GM21723 (cell line): ENCODE measurements at regions not wholly inside any gene's neighbourhood (a gene's known extent, or its start where the extent isn't known, plus 50 kb on each side); places are given as distances from the start of the nearest gene placed in this dataset.

ENCODE experiments used
- ATAC-seq: cut with Tn5 transposase; IDR thresholded peaks from one replicate; pipeline ENCODE4 v1.9.1; 2021; ENCODE audit warnings: mild to moderate bottlenecking, moderate library complexity; ENCODE audit not compliant: unreplicated experiment

DNA sequence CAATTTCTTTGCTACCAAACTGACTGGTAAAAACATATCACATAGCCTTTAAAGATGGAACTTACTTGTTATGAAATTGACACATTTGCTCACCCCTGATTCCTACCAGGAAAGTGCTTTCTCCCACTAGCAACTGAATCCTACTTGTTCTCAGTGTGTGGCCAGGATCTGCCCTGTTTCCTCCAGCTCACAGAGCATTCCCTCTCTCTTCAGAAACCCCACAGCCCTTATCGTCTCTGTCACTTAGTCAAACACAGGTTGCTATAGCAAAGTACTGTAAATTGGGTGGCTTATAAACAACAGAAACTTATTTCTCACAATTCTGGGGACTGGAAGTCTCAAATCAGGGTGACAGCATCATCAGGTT is 265.2 kb upstream of the BOD1L1 start:
- no peak for ATAC-seq

DNA sequence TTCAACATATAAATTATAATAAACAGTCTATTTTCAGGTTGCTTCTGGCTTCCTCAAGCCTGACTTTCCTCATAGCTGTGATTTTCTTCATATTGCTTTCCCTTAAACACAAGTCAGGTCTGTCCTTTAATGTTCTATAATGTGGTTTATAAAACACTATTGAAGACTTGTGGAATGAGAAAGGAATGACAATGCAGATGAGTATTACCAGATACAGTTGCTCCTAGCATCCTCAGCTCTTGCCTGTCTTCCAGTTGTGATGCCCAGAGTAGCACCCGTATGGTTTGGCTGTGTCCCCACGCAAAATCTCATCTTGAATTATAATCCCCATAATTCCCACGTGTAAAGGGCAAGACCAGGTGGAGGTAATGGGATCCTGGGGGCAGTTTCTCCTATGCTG is 265.7 kb upstream of the BOD1L1 start:
- ATAC-seq = no peak

DNA sequence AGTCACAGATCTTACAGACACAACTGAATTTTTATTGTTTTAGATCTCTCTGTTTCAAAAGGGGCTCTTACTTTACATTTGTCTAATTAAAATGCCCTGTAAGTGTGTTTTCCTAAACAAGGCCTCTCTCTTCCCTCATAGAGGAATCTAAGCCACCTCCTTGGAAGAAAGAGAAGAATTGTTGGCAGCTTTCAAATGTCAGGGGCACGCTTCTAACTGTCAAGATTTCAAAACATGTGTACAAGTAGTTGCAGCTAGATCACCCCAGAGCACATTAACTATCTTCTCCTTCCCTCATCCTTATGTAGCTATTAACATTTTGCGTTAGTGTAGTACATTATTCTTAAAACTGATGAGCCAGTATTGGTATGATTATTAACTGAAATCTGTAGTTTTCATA is 266.5 kb upstream of the BOD1L1 start:
- ATAC-seq = no peak

DNA sequence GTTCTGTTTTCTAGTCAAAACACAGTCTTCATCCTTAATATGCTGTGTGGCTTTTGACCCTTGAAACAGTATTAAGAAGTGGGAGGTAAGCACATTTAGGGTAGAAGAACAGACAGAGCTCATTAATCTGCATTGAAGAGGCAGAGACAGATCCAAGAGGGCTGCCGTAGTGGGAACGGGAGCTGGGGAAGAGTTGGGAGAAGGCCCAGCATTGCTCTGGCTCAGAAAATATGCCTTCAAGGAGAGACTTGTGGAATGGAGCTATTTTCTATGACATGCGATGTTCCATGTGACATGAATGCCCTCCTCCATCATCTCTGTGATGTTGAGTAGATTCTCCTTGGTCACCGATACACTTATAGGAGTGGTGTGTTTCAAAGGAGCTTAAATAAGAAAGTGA is 273.3 kb upstream of the BOD1L1 start:
- ATAC-seq = no peak

DNA sequence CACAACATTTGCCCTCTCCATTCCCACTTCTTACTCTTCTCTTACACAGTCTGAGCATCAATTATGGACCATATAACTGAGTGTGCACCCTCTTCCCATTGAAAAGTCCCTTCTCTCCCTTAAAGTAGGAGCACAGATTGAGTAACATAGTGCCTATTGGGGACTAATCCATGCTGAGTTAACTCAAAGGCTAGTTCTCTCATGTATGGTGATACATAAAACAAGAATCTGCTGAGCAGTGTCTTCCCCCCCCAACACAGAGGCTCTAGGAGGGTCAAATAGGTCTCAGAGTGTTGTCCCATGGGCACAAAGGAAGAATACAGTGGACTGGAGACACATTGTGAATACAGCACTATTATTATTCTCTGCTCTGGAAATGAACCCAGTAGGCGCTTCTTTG is 274.6 kb upstream of the BOD1L1 start:
- ATAC-seq = no peak

DNA sequence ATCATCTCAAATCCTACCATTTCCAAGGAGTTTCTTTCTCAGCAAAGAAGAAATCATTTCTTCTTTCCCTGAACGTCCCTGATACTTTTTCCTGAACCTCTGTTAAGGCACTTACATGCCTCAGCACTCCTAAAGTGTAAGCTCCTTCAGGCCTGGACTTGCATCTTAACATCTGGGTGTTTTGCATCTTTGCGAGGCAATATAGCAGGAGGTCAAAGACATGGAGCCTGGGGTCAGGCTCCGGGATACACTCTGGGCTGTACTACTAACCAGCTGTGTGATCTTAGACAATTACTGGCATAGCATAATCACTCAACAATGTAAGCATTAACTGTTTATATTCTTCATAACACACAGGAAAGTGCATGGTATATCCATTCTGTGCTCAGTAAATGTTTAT is 275.5 kb upstream of the BOD1L1 start:
- no peak for ATAC-seq

DNA sequence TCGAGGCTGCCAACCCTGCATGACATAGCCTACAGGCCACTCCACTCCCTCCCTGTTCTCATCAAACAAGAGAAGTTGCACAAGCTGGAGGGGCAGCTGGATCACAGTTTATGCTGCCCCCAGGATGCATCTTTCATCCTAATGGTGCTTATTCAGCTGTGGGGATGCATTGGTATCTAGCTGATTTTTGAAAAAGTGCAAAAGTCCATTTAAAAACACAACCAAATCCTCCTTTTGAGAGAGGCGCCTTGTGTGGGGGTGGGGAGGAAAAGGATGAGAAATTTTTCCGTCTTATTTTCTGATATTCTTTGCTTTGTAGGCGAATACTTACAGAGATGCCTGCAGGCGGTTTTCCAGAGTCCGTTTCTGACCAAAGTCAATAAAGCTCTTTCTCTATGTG is 276.4 kb upstream of the BOD1L1 start:
- no peak for ATAC-seq

GRCh38 chr4:13905543-13905942 is 278.0 kb upstream of the BOD1L1 start:
- no peak for ATAC-seq

DNA sequence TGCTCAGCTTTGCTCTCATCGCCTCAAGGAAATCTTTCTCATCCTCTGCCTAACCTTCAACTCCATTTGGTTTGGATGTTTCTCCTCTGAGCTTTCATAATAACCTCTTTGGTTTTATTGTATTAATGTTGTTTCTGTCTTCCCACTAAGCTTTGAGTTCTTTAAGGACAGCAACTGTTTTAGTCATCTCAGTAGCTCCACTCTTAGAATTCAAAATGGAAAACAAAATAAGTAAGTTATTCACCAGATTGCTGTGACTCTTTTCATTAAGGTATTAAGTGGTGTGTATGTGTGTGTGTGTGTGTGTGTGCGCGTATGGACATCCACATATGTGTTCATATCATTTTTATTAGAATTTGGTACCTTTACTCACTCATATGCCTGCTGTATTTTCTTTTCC is 279.2 kb upstream of the BOD1L1 start:
- no peak for ATAC-seq

DNA sequence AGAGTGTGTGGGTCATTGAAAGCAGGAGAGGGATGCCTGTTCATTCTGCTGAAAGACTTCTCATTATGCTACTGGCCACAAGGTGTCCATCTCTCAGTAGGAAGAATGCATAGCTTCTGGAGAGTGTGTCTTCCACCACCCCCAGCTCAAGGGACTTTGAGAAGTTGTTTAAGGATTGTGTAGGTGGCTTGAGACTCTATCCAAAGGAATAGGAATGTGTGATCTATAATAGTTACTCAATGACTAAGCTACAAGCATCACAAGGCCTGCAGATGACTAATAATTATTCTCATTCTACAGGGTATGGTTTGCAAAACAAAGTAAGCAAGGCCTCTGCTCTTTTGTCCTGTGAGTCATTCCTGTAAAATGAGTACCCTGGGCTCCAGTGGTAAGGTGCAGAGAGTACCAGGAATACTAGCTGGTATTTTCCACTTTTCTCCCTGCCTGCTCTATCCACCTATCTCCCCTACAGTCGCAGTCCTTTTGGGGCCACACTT is 279.8 kb upstream of the BOD1L1 start:
- ATAC-seq = no peak

DNA sequence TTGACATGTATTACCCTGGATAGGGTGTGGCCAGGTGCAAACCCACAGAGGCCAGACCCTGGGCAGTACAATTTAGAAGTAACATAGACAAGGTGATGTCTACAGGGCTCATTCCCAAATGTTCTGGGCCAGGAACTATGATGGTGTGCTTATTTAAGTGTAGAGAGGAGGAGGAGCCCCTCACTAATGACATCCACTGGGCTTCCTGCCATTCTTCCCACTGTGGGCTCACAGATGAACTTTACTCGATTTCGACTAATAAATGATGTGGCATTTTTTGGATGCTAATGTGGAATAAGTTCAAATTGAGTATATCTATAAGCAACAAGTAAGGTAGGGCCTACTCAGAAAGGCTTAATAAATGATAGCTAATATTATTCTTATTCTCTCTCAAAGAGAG is 280.9 kb upstream of the BOD1L1 start:
- no peak for ATAC-seq

DNA sequence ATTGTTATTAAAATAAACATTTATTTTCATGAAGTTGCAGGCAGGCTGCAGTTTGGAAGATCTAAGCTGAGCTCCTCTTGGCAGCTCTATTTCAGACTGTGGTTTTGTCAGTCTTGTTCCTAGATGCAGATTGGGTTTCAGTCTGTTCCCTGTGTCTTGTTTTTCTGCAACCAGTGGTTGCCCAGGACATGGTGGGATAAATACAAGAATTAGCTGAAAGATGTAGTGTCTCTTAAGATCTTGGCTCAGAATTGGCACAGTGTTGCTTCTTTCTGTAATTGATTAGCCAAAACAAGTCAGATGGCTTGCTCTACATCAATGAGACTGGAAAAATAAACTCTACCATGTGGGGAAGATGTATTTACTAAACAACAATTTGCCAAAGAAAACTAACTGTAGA is 283.0 kb upstream of the BOD1L1 start:
- ATAC-seq = no peak

DNA sequence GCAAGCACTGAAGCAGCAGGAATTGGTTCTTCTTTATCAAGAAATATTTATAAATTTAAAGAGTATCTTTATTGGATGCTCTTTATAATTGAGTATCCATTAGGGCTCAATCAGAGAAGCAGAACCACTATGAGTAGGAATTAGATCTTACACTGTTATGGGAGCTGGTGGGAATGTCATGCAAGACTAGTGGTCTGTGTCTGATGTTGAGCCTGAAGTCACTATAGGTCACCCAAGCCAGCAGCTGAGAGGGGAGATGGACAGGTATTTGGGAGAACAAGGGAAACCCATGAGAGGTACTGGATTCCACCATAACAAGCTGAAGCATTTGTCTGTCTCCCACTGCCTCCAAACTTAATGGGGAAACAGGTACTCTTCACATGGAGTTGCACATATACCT is 283.7 kb upstream of the BOD1L1 start:
- no peak for ATAC-seq

DNA sequence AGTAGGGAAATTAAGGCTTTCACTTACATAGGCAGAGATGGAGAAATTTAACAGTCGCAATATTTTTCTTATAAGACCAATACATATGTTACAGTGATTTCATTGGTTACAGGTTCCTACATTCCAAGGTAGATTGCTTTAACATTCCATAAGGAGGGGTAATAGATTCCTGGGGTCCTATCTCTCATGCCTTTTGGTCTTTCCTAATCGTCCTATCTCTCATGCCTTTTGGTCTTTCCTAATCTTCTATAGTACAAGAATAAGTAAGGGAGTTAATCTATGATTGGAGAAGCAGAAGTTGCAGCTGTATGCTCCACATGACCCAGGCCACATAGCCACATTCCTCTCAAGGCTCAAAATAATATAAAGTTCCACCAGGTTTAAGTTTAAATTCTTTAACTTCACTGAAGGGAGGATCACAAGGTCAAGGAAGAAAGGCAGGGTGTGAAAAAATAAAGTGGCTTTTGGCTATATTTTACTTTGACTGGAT is 285.0 kb upstream of the BOD1L1 start:
- ATAC-seq = no peak

DNA sequence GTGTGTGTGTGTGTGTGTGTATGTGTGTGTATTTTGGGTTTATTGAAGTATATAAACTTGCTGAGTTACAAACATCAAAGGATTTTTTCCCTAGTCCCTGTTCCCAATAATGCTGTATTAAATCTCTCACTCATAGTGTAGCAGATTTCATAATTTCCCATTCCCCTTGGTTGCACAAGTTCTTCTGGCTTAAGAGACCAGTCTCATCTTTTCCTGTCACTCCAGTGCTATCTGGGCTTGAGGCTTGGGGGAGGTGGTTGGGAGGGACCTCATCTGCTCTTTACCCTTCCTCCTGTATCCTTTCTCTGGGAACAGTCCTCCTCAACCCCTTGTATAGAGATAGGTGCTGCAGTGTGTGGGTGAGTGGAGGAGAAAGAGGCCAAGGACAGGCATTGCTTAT is 285.4 kb upstream of the BOD1L1 start:
- ATAC-seq = no peak

- no peak for ATAC-seq
These were observed 289.5 kb upstream of the BOD1L1 start for GRCh38 chr4:13917015-13917414.

DNA sequence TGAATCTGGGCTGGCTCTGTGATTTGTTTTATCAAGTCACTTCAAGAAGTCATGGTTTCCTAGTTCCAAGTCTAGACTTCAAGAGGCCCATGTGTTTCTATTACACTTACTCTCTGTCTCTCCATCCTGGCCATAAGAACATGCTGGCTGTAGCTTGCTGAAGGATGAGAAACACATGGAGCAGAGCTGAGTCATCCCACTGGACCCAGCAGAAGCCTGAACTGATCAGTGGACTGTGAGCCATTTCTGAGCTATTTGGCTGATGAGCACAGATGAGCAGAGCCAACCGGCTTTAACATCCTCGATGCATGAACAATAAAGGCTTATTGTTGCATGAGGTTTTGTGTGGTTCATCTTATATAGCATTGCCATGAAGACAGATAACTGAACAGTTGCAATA is 290.6 kb upstream of the BOD1L1 start:
- ATAC-seq = no peak

GRCh38 chr4:13918991-13919441 is 291.5 kb upstream of the BOD1L1 start:
- ATAC-seq = no peak

DNA sequence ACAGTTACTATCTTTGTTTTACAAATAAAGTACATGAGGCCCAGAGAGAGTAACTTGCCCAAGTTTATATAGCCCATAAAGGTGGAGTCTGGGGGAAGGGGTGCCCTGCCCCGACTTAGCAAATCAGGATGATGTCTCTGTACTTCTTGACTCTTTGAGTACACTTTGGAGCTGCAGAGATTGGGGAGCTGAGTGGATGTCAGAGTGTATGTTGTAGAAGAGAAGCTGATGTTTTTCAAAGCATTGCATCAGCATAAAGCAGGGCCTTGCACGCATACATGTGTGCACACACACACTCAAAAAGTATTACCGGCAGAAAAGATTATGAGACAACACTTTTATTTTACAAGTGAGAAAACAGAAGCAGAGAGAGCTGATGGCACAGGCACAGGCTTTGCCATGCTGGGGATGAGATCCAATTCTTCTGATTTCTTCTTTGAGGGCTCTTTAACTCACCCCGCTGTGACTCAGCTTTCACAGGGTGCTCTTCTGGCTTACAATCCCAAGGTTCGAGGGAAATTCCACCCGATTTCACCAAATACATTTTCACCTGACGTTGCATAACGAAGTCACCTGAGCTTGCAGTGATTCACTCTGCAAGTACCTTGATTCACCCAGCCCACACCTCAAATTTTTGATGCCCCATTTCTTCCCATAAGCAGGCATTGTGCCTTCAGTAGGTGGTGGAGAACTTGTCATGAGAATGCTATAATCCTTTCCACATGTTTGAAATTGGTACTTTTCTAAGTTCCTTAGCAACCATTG is 292.8 kb upstream of the BOD1L1 start:
- ATAC-seq = no peak

DNA sequence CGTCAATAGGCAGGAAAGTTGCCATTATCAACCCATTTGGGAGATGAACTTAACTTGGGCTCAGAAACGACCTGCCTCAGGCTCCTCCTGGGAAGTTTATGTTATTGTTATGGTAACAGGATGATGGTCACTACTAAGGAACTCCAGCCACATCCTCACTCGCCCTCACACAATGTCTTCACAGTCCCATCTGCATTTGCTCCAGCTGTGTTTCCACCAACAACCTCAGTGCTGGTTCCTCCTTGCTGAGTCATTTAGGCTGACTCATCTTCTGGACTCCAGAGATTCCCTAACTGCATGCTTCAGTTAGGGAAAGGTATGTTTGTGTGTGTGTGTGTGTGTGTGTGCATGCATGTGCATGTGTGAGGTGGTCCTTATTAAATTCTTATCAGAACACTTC is 293.4 kb upstream of the BOD1L1 start:
- no peak for ATAC-seq

DNA sequence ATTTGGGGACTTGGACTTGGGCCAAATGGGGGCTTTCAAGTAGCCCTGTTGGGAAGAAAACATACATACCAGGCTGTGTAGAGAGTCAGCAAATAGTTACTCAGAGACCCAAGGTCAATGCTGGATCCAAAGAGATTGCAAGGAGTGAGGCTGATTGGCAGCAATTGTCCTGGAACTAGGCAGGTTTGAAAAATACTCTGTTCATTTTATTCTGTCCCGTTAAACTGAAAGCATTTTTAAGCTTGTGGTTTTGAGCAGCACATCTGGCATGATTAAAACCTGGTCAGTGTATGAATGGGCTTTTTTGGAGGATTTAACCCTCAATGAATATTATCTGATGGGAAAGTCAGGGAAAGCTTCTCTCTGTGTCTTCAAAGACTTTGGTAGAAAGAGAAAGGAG is 294.3 kb upstream of the BOD1L1 start:
- ATAC-seq = no peak

DNA sequence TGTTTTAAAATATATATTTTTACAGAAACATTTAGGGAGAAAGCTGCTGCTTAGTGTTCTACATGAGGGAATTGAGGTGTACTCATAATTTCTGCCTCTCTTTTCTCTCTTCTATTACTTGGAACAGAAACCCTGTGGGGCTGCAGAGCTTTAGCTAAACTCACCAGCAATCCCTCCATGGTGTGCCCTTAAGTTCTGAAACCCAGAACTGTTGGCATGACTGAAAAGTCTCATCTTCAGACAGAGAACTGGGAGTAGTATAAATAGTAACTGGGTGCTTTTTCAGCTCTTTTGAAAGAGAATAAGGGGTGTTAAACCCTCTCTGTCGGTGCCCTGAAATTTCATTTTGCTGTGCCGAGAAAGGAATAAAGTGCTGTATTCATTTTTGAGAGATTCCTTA is 294.9 kb upstream of the BOD1L1 start:
- ATAC-seq = no peak
